ENCODE measurements at regions not wholly inside any gene's neighbourhood (a gene's known extent, or its start where the extent isn't known, plus 50 kb on each side); places are given as distances from the start of the nearest gene placed in this dataset.

DNA sequence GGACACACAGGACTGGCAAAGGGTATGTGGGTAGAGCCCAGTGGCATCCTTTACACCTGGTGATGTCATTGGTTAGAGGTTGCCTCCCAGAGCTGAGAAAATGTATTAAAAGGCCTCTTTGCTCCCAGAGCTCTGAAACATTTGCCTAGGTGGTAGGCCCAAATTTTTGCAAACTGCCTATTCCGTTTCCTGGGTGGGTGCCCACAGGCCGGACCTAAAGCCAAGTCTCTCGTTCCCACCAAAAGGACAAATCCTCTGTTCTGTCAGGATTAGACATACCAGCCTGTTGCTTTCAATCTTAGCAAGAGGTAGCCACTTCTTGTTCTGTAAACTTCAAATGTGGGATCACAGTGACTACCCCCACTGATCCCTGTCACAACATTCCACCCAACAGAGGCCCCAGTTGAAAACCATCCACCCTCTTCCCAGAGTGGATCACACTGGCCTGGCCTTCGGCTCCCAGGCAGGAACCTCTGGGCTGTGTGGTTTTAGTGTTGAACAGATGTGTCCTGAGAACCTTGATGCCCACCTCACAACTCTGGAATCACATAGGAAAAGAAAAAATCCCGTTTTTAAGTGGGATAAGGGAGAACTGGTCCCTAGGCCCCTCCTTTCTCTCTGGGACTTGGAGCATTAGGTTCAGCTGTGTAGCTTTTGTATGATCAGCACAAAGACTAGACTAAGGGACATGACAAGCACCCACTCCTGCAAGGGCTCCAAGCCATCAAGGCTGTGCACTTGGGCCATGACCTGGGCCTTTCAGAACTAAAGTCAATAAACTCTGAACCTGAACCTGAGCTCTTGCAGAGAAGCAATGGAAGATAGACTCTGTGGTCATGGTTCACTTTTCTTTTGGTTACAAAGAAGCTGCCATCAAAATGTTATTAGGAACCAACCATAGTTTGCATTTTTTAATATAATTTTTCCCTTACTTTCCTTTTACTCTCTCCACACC, 211.3 kb downstream of the CYP26B1 start:
- TF ChIP-seq POLR2A (IDR thresholded peaks at IDR 0.05; ENCODE audit: low read depth, low read length) (no peak), TAF1 (IDR thresholded peaks at IDR 0.05; ENCODE audit: borderline replicate concordance, low read depth, low read length) (no peak)
